ENCODE measurements at regions not wholly inside any gene's neighbourhood (a gene's known extent, or its start where the extent isn't known, plus 50 kb on each side); places are given as distances from the start of the nearest gene placed in this dataset.

DNA sequence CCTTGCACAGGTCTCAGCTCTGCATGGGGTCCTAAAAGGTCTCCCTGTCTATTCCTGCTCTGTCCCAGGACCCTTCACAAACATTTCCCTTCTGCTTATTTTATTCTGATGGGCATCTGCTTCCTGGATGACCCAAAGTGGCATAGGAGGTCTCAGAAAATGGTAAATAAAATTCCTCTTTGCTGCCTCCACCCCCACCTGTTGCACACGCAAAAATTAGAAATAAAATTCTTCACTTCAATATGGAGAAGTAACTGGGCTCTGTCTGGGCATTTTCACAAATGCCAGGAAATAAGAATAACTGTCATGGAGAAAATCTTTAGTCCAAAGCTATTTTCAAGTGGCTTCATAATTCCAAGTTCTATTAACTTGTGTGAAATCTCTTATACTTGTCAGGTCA is 106.6 kb upstream of the MAP1B start:
- no peak overlapping the region for H3K9ac ChIP-seq (ENCODE audit: low read depth in 1 of 3, low read length in 3 of 3)
- H3K4me3 ChIP-seq (ENCODE audit: low read length in 3 of 3): no peak overlapping the region
- H3K27me3 ChIP-seq (ENCODE audit: control insufficient read depth in 3 of 3, insufficient read depth in 3 of 3, low read length in 3 of 3): no peaks in the 10 kb centered on the region
- no peaks in the 10 kb centered on the region for H3K4me1 ChIP-seq (ENCODE audit: control insufficient read depth in 3 of 3, insufficient read depth in 3 of 3, low read length in 3 of 3)
- no peaks in the 10 kb centered on the region for H3K9me3 ChIP-seq (ENCODE audit: control insufficient read depth in 3 of 3, low read length in 3 of 3)
- H3K36me3 ChIP-seq (ENCODE audit: control insufficient read depth in 3 of 3, insufficient read depth in 3 of 3, low read length in 3 of 3): no peaks in the 10 kb centered on the region
- no peak overlapping the region for H3K27ac ChIP-seq (ENCODE audit: low read depth, low read length)

DNA sequence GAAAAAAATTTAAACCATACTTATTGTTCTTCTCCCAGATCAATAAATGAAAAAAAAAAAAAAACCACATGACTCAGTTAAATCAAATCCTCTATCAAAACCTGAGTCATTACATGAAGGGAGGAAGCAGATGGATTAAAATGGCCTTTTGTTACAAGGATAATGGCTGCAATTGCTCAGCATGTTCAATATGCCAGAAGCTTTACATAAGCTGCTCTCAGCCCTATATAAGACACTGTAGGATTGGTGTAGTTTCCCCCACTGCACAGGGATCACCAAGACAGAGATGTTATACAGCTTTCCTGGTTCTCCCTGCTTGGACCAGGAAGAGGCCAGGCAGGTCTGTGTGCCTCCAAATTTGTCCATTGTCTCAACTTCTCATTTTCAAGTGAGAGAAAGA is 101.6 kb upstream of the MAP1B start:
- Histone ChIP-seq H3K9ac (ENCODE audit: low read depth in 1 of 3, low read length in 3 of 3) (no peak overlapping the region), H3K9me3 (ENCODE audit: control insufficient read depth in 3 of 3, low read length in 3 of 3) (no peaks in the 10 kb centered on the region)

DNA sequence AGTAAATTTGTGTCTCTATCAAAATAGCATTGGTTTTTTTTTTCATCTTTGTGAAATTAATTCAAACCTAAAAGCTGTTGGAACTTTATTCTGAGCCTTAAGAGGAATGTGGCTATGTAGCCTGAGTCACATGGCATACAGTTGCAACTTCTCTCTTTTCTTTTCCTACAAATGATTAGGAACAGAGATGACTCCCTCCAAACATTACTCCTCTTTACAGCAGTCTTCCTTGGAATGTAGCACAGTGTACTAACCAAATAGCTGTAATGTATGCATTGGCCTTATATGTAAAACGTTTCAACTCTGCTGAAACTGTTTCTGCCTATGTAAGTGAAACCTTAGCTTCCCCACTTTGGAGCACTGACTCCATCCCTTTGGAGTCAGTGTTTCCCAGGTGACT is 100.9 kb upstream of the MAP1B start:
- H3K4me1 ChIP-seq (ENCODE audit: control insufficient read depth in 3 of 3, insufficient read depth in 3 of 3, low read length in 3 of 3): no peaks in the 10 kb centered on the region
- peaks cover 0 to 3% (median 0%) of the 10 kb centered on the region in 3 donors for H3K27me3 ChIP-seq (ENCODE audit: control insufficient read depth in 3 of 3, insufficient read depth in 3 of 3, low read length in 3 of 3)
- H3K27ac ChIP-seq (ENCODE audit: low read depth, low read length): no peak overlapping the region
- H3K9me3 ChIP-seq (ENCODE audit: control insufficient read depth in 3 of 3, low read length in 3 of 3): no peaks in the 10 kb centered on the region
- H3K9ac ChIP-seq (ENCODE audit: low read depth in 1 of 3, low read length in 3 of 3): no peak overlapping the region
- H3K4me3 ChIP-seq (ENCODE audit: low read length in 3 of 3): no peak overlapping the region
- H3K36me3 ChIP-seq (ENCODE audit: control insufficient read depth in 3 of 3, insufficient read depth in 3 of 3, low read length in 3 of 3): no peaks in the 10 kb centered on the region

More for the DNA sequence above, 101.6 kb upstream of the MAP1B start:
- no peaks in the 10 kb centered on the region for H3K4me1 ChIP-seq (ENCODE audit: control insufficient read depth in 3 of 3, insufficient read depth in 3 of 3, low read length in 3 of 3)
- H3K27me3 ChIP-seq (ENCODE audit: control insufficient read depth in 3 of 3, insufficient read depth in 3 of 3, low read length in 3 of 3): peaks cover 0 to 3% (median 0%) of the 10 kb centered on the region in 3 donors
- H3K36me3 ChIP-seq (ENCODE audit: control insufficient read depth in 3 of 3, insufficient read depth in 3 of 3, low read length in 3 of 3): no peaks in the 10 kb centered on the region
- H3K27ac ChIP-seq (ENCODE audit: low read depth, low read length): no peak overlapping the region
- no peak overlapping the region for H3K4me3 ChIP-seq (ENCODE audit: low read length in 3 of 3)

DNA sequence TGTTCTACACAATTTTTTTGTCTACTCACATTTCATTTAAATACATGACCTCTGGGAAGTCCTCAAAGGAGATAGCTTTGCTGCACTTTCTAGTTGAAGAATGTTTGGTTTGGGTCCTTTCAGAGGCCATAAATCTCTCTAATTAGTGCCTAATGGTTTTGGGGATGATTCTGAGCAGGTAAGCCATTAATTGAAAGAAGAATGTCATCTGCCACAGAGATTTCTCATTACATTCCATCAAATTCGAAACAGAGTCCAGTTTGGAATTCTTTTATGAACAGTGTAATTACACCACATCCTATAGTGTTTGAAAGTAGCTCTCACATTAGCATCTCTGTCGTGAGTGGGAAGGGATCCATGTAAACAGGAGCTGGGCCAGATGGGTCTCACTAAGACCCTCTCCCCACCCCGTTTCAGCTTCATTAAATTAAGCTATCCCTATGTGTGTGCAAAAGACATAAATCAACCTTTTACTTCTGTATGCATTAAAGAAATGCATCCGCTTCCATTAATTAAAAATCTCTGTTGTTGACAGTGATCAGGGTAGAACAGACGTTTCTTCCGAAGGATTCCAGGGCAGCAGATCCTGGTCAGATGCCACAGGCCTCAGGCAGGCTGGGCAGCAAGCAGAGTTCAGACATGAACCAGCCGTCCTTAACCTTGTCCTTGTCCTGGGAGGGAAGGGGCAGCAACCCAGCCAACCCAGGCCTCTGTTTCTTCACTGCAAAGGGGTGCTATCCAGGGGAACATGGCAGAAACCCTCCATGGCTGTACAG is 99.8 kb upstream of the MAP1B start:
- peaks cover 0 to 3% (median 0%) of the 10 kb centered on the region in 3 donors for H3K27me3 ChIP-seq (ENCODE audit: control insufficient read depth in 3 of 3, insufficient read depth in 3 of 3, low read length in 3 of 3)
- no peak overlapping the region for H3K4me3 ChIP-seq (ENCODE audit: low read length in 3 of 3)
- H3K36me3 ChIP-seq (ENCODE audit: control insufficient read depth in 3 of 3, insufficient read depth in 3 of 3, low read length in 3 of 3): no peaks in the 10 kb centered on the region
- H3K9ac ChIP-seq (ENCODE audit: low read depth in 1 of 3, low read length in 3 of 3): no peak overlapping the region
- H3K9me3 ChIP-seq (ENCODE audit: control insufficient read depth in 3 of 3, low read length in 3 of 3): no peaks in the 10 kb centered on the region
- H3K4me1 ChIP-seq (ENCODE audit: control insufficient read depth in 3 of 3, insufficient read depth in 3 of 3, low read length in 3 of 3): no peaks in the 10 kb centered on the region
- H3K27ac ChIP-seq (ENCODE audit: low read depth, low read length): no peak overlapping the region

DNA sequence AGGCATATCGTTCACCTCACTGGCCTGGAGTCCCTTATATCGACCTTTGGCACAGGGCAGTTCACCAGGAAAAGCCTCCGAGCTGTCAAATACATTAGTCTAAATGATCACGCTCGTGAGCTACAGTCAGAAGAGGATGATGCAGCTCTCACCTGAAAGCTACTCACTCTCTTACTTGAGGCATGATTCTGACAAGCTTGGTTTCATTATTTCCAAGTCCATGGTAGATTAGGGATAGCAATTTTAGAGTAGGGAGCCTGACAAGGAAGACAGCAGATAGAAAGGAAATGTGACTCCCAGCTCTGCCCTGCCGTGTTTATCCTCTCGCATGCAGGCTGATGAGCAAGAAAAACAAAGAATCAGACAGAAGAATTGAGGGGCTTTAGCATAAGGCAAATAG is 98.0 kb upstream of the MAP1B start:
- no peak overlapping the region for H3K4me3 ChIP-seq (ENCODE audit: low read length in 3 of 3)
- no peaks in the 10 kb centered on the region for H3K36me3 ChIP-seq (ENCODE audit: control insufficient read depth in 3 of 3, insufficient read depth in 3 of 3, low read length in 3 of 3)
- peaks cover 0 to 3% (median 0%) of the 10 kb centered on the region in 3 donors for H3K27me3 ChIP-seq (ENCODE audit: control insufficient read depth in 3 of 3, insufficient read depth in 3 of 3, low read length in 3 of 3)
- H3K27ac ChIP-seq (ENCODE audit: low read depth, low read length): no peak overlapping the region
- no peaks in the 10 kb centered on the region for H3K9me3 ChIP-seq (ENCODE audit: control insufficient read depth in 3 of 3, low read length in 3 of 3)
- no peaks in the 10 kb centered on the region for H3K4me1 ChIP-seq (ENCODE audit: control insufficient read depth in 3 of 3, insufficient read depth in 3 of 3, low read length in 3 of 3)
- no peak overlapping the region for H3K9ac ChIP-seq (ENCODE audit: low read depth in 1 of 3, low read length in 3 of 3)

DNA sequence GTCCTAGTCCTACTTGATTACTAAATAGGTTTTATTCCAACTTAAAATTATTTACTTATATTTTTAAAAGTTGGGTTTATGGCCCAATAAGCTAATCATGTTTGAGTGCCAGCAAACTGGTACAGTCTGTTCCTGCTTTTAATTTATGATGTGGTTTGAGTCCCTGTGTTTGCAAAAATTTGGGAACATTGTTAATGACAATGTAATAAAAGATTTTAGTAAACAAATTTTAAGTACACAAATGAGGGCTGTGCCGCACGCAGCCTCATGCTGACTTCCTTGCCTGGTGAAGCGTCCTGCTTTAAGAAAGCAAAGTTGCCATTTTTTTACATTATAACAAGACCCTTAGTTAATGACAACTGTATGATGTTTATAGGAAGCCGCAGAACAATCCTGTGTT is 96.8 kb upstream of the MAP1B start:
- no peak overlapping the region for H3K4me3 ChIP-seq (ENCODE audit: low read length in 3 of 3)
- H3K4me1 ChIP-seq (ENCODE audit: control insufficient read depth in 3 of 3, insufficient read depth in 3 of 3, low read length in 3 of 3): peaks cover 2 to 4% (median 2%) of the 10 kb centered on the region in 3 donors
- H3K9me3 ChIP-seq (ENCODE audit: control insufficient read depth in 3 of 3, low read length in 3 of 3): no peaks in the 10 kb centered on the region
- H3K9ac ChIP-seq (ENCODE audit: low read depth in 1 of 3, low read length in 3 of 3): no peak overlapping the region
- no peaks in the 10 kb centered on the region for H3K36me3 ChIP-seq (ENCODE audit: control insufficient read depth in 3 of 3, insufficient read depth in 3 of 3, low read length in 3 of 3)
- no peak overlapping the region for H3K27ac ChIP-seq (ENCODE audit: low read depth, low read length)
- H3K27me3 ChIP-seq (ENCODE audit: control insufficient read depth in 3 of 3, insufficient read depth in 3 of 3, low read length in 3 of 3): peaks cover 0 to 3% (median 0%) of the 10 kb centered on the region in 3 donors

DNA sequence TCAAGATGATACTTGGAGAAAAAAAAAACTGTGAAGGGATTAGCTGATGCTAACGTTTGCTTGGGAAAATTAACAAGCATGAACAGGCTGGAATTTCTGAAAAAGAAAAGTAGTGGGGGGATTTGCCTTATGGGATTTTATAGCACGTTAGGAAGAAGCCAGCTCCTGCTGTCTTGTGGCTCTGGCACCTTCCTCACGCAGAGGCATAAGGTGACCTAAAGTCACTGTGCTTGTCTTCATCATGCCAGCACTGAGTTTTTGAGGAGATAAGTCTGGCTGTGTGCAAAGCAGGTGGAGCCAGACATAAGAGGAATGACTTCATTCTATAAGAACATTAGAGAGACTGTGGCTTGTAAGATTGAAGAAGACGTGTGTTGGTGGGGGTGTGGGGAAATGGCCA is 94.4 kb upstream of the MAP1B start:
- Histone ChIP-seq H3K4me3 (ENCODE audit: low read length in 3 of 3) (no peak overlapping the region), H3K27ac (ENCODE audit: low read depth, low read length) (no peak overlapping the region), H3K27me3 (ENCODE audit: control insufficient read depth in 3 of 3, insufficient read depth in 3 of 3, low read length in 3 of 3) (no peaks in the 10 kb centered on the region), H3K4me1 (ENCODE audit: control insufficient read depth in 3 of 3, insufficient read depth in 3 of 3, low read length in 3 of 3) (peaks cover 2 to 4% (median 2%) of the 10 kb centered on the region in 3 donors), H3K36me3 (ENCODE audit: control insufficient read depth in 3 of 3, insufficient read depth in 3 of 3, low read length in 3 of 3) (no peaks in the 10 kb centered on the region), H3K9me3 (ENCODE audit: control insufficient read depth in 3 of 3, low read length in 3 of 3) (no peaks in the 10 kb centered on the region), H3K9ac (ENCODE audit: low read depth in 1 of 3, low read length in 3 of 3) (no peak overlapping the region)

DNA sequence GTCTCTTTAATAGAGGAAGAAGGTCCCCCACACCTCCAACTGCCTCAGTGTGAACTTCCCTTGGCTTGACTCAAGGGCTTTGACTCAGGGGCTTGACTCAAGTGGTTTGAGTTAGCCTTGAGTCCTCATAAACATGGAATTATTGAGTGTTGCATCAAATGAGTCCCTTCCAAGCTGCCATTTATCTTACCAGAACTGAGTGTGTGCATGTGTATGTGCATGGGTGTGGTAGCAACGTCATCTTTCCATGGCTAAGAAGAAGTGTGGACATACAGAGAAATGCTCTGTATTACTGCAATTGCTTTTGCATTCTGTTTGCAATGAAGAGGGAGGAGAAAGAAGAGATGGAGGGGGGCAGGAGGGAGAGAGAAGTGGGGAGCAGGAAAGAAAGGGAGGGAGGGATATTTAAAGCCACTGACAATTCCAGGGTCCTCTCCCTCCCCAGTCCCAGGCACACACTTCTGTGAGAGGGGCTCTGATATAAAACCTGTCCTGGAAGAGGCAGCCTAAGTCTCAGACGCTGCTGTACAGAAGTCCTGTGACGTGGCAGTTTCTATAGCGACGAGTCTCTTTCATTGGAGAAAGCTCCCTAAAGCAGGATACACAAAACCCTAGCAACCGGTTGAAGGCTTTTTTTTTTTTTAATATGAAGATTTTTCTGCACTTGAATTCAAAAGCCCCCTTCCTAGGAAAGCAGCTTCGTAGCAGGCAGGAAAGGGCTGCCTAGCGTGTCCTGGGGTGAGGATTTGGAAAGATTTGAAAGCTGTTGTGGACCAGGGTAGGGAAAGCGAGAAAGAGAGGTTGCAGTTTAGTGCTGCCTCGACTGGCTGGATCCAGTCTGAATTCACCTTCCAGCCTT is 93.3 kb upstream of the MAP1B start:
- H3K9ac ChIP-seq (ENCODE audit: low read depth in 1 of 3, low read length in 3 of 3): no peak overlapping the region
- H3K9me3 ChIP-seq (ENCODE audit: control insufficient read depth in 3 of 3, low read length in 3 of 3): peaks cover 0 to 4% (median 0%) of the 10 kb centered on the region in 3 donors
- H3K4me1 ChIP-seq (ENCODE audit: control insufficient read depth in 3 of 3, insufficient read depth in 3 of 3, low read length in 3 of 3): peaks cover 2 to 4% (median 2%) of the 10 kb centered on the region in 3 donors
- H3K27me3 ChIP-seq (ENCODE audit: control insufficient read depth in 3 of 3, insufficient read depth in 3 of 3, low read length in 3 of 3): no peaks in the 10 kb centered on the region
- no peak overlapping the region for H3K4me3 ChIP-seq (ENCODE audit: low read length in 3 of 3)
- no peaks in the 10 kb centered on the region for H3K36me3 ChIP-seq (ENCODE audit: control insufficient read depth in 3 of 3, insufficient read depth in 3 of 3, low read length in 3 of 3)
- no peak overlapping the region for H3K27ac ChIP-seq (ENCODE audit: low read depth, low read length)

DNA sequence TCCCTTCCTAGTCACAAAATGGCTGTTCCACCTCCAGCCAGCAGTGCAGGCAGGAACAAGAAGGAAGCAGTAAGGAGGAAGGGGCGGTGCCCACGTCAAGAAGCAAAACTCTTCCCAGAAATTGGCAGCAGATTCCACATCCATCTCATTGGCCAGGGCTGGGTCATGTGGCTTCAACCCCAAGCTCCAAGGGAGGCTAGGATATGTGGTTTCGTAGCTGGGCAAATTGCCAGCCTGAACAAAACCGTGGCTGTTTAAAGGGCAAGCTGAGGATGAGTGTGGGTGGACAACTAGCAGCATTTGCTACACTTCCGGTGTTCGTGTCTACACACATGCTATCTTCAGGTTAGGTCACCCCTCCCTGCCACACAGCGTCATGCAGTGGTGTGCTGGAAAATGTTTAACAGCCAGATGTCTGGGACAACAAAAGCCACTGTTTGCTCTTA is 92.1 kb upstream of the MAP1B start:
- H3K36me3 ChIP-seq (ENCODE audit: control insufficient read depth in 3 of 3, insufficient read depth in 3 of 3, low read length in 3 of 3): no peaks in the 10 kb centered on the region
- H3K9me3 ChIP-seq (ENCODE audit: control insufficient read depth in 3 of 3, low read length in 3 of 3): peaks cover 0 to 4% (median 0%) of the 10 kb centered on the region in 3 donors
- no peak overlapping the region for H3K9ac ChIP-seq (ENCODE audit: low read depth in 1 of 3, low read length in 3 of 3)
- no peak overlapping the region for H3K27ac ChIP-seq (ENCODE audit: low read depth, low read length)
- peaks cover 2 to 4% (median 2%) of the 10 kb centered on the region in 3 donors for H3K4me1 ChIP-seq (ENCODE audit: control insufficient read depth in 3 of 3, insufficient read depth in 3 of 3, low read length in 3 of 3)
- no peaks in the 10 kb centered on the region for H3K27me3 ChIP-seq (ENCODE audit: control insufficient read depth in 3 of 3, insufficient read depth in 3 of 3, low read length in 3 of 3)
- no peak overlapping the region for H3K4me3 ChIP-seq (ENCODE audit: low read length in 3 of 3)
